DND-41 (cell line): ENCODE measurements at regions not wholly inside any gene's neighbourhood (a gene's known extent, or its start where the extent isn't known, plus 50 kb on each side); places are given as distances from the start of the nearest gene placed in this dataset.

ENCODE experiments used
- EZH2 ChIP-seq: IDR thresholded peaks from 3 replicates; pipeline ENCODE4 v1.6.1; 2012; ENCODE audit warnings: borderline replicate concordance, low read depth, mild to moderate bottlenecking, moderate library complexity, low read length, inconsistent platforms; ENCODE audit not compliant: severe bottlenecking
- TF ChIP-seq, protein P1 (sequence below): IDR thresholded peaks from 2 replicates; pipeline ENCODE4 v1.5.1; 2012; ENCODE audit warnings: borderline replicate concordance, low read length, moderate library complexity, mild to moderate bottlenecking; ENCODE audit not compliant: poor library complexity, severe bottlenecking; ENCODE audit errors: extremely low read depth

DNA sequence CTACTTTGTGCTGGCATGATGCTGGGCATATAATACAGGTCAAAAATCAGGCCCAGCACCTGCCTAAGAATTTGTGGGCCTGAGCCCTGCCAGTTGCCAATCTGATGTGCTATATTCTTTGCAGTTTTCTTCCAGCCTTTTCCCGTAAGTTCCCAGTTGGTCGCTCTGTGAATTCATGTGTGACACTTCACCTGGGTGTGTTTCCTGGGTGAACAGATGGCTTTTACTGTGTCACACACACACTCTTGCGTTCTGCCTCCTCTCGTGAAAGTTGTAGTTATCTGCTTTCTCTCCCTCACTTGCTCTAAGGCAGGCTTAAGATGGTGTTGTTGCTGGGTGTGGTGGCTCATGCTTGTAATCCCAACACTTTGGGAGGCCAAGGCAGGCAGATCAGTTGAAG, 153.5 kb upstream of the DMRT1 start:
- TF ChIP-seq, protein P1, sequence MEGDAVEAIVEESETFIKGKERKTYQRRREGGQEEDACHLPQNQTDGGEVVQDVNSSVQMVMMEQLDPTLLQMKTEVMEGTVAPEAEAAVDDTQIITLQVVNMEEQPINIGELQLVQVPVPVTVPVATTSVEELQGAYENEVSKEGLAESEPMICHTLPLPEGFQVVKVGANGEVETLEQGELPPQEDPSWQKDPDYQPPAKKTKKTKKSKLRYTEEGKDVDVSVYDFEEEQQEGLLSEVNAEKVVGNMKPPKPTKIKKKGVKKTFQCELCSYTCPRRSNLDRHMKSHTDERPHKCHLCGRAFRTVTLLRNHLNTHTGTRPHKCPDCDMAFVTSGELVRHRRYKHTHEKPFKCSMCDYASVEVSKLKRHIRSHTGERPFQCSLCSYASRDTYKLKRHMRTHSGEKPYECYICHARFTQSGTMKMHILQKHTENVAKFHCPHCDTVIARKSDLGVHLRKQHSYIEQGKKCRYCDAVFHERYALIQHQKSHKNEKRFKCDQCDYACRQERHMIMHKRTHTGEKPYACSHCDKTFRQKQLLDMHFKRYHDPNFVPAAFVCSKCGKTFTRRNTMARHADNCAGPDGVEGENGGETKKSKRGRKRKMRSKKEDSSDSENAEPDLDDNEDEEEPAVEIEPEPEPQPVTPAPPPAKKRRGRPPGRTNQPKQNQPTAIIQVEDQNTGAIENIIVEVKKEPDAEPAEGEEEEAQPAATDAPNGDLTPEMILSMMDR: no peak
- TF ChIP-seq EZH2: no peak
